Osteoblast (primary cell): ENCODE measurements at regions not wholly inside any gene's neighbourhood (a gene's known extent, or its start where the extent isn't known, plus 50 kb on each side); places are given as distances from the start of the nearest gene placed in this dataset.
"Not testable (repeated sequence)": the region's sequence is repeated elsewhere in the genome, so short reads cannot be mapped to it uniquely, and the experiment has no call there.

Source experiments
- DNase-seq: peaks from one replicate; pipeline ENCODE4 v3.0.0; 2011; ENCODE audit warnings: low spot score, mixed read lengths; ENCODE audit not compliant: insufficient read length; ENCODE audit errors: missing footprints
- H2AFZ ChIP-seq: 2 replicates; pipeline ENCODE4 v1.6.0; 2011; ENCODE audit warnings: mild to moderate bottlenecking, low read length
- H3K27ac ChIP-seq: 2 replicates; pipeline ENCODE4 v1.5.1; 2011; ENCODE audit warnings: mild to moderate bottlenecking, low read depth, low read length, moderate library complexity
- H3K27me3 ChIP-seq: 2 replicates; pipeline ENCODE4 v1.6.0; 2012; ENCODE audit warnings: mild to moderate bottlenecking, control low read depth, inconsistent platforms, low read length, moderate library complexity; ENCODE audit not compliant: insufficient read depth
- H3K36me3 ChIP-seq: 2 replicates; pipeline ENCODE4 v1.5.1; 2011; ENCODE audit warnings: mild to moderate bottlenecking, low read length, control low read depth, moderate library complexity; ENCODE audit not compliant: insufficient read depth
- H3K4me1 ChIP-seq: 2 replicates; pipeline ENCODE4 v1.5.1; 2011; ENCODE audit warnings: mild to moderate bottlenecking, low read length, control low read depth, moderate library complexity; ENCODE audit not compliant: insufficient read depth
- H3K4me2 ChIP-seq: 2 replicates; pipeline ENCODE4 v1.6.0; 2011; ENCODE audit warnings: mild to moderate bottlenecking, low read length; ENCODE audit not compliant: insufficient read depth
- H3K4me3 ChIP-seq: fragments of 200-600 bp; sonication (generic); 3 replicates; pipeline ENCODE4 v1.5.1; 2012; ENCODE audit warnings: mild to moderate bottlenecking, low read length, inconsistent platforms; ENCODE audit not compliant: insufficient read depth
- H3K79me2 ChIP-seq: 2 replicates; pipeline ENCODE4 v1.6.0; 2012; ENCODE audit warnings: mild to moderate bottlenecking, low read length, control low read depth, inconsistent platforms; ENCODE audit not compliant: insufficient read depth
- H3K9me3 ChIP-seq: 2 replicates; pipeline ENCODE4 v1.5.1; 2011; ENCODE audit warnings: low read depth, low read length, control low read depth
- H4K20me1 ChIP-seq: 2 replicates; pipeline ENCODE4 v1.6.0; 2012; ENCODE audit warnings: mild to moderate bottlenecking, low read length, control low read depth; ENCODE audit not compliant: insufficient read depth
- TF ChIP-seq, protein P1 (sequence below): IDR thresholded peaks from 2 replicates; pipeline ENCODE4 v1.5.1; 2011; ENCODE audit warnings: mild to moderate bottlenecking, low read depth, low read length, moderate library complexity; ENCODE audit errors: extremely low read depth

GRCh38 chr9:124174433-124174832, 83.3 kb upstream of the NEK6 start:
- Histone ChIP-seq H4K20me1 (no peaks in the 10 kb centered on the region), H3K4me1 (no peaks in the 10 kb centered on the region), H3K4me3 (no peak overlapping the region), H3K9me3 (no peaks in the 10 kb centered on the region), H3K36me3 (no peaks in the 10 kb centered on the region), H3K27ac (no peak overlapping the region), H3K27me3 (peaks cover 28% of the 10 kb centered on the region), H3K79me2 (no peaks in the 10 kb centered on the region), H2AFZ (no peak overlapping the region), H3K4me2 (no peak overlapping the region)
- no peak for DNase-seq
- TF ChIP-seq, protein P1, sequence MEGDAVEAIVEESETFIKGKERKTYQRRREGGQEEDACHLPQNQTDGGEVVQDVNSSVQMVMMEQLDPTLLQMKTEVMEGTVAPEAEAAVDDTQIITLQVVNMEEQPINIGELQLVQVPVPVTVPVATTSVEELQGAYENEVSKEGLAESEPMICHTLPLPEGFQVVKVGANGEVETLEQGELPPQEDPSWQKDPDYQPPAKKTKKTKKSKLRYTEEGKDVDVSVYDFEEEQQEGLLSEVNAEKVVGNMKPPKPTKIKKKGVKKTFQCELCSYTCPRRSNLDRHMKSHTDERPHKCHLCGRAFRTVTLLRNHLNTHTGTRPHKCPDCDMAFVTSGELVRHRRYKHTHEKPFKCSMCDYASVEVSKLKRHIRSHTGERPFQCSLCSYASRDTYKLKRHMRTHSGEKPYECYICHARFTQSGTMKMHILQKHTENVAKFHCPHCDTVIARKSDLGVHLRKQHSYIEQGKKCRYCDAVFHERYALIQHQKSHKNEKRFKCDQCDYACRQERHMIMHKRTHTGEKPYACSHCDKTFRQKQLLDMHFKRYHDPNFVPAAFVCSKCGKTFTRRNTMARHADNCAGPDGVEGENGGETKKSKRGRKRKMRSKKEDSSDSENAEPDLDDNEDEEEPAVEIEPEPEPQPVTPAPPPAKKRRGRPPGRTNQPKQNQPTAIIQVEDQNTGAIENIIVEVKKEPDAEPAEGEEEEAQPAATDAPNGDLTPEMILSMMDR: no peak

DNA sequence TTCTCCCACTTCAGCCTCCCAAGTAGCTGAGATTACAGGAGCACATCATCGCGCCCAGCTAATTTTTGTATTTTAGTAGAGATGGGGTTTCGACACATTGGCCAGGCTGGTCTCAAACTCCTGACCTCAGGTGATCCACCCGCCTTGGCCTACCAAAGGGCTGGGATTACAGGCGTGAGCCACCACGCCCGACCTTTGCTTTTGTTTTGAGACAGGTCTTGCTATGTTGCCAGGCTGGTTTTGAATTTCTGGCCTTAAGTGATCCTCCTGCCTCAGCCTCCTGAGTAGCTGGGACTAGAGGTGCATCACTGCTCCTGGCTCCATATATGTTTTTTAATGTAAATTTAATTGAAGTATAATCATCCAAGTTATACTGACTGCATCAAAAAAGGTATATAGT, 80.2 kb upstream of the NEK6 start:
- H3K27me3 ChIP-seq: peaks cover 31% of the 10 kb centered on the region
- not testable (repeated sequence) for H3K36me3 ChIP-seq, H3K4me1 ChIP-seq, H3K4me2 ChIP-seq, H4K20me1 ChIP-seq, H3K9me3 ChIP-seq, H2AFZ ChIP-seq, H3K79me2 ChIP-seq, DNase-seq, H3K27ac ChIP-seq, H3K4me3 ChIP-seq

DNA sequence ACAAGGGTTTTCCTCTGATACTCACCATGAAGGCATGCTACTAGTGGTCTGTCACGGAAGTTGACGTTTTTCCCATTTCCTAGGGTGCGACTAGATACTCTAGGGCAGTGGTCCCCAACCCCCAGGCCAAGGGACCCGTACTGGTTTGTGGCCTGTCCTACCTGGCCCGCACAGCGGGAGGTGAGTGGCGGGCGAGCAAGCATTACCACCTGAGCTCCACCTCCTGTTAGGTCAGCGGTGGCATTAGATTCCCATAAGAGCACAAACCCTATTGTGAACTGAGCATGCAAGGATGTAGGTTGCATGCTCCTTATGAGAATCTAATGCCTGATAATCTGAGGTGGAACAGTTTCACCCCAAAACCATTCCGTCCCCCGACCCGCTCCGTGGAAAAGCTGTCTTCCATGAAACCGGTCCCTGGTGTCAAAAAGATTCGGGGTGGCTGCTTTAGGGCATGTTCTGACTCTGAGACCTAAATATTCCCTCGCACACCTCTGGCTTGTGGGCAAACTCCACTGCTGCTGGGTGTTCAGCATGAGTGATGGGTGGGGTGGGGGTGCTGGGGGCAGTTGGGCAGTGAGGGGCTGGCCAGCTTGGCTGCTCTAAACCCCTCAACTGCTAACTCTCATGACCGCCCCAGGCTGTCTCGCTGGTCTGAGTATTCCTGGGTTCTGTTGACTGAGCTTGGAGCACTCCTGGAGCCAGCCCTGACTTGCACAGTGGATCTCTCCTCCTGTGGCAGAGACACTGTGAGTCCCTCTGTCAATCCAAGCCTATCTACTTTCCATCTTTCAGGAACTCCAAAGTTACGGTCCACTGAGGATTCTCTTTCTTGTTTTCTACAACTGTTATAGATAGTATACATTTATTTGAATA, 78.3 kb upstream of the NEK6 start:
- Histone ChIP-seq H3K4me2 (no peak overlapping the region), H3K36me3 (no peaks in the 10 kb centered on the region), H4K20me1 (no peaks in the 10 kb centered on the region), H3K4me1 (no peaks in the 10 kb centered on the region), H3K27ac (no peak overlapping the region), H2AFZ (no peak overlapping the region), H3K4me3 (no peak overlapping the region), H3K79me2 (no peaks in the 10 kb centered on the region), H3K27me3 (peaks cover 33% of the 10 kb centered on the region), H3K9me3 (no peaks in the 10 kb centered on the region)
- DNase-seq: no peak
- TF ChIP-seq, protein P1: no peak

GRCh38 chr9:124180557-124180956, 77.2 kb upstream of the NEK6 start:
- Histone ChIP-seq H2AFZ (no peak overlapping the region), H3K27me3 (peaks cover 33% of the 10 kb centered on the region)
- TF ChIP-seq, protein P1: no peak

More at GRCh38 chr9:124180557-124180956, 77.2 kb upstream of the NEK6 start:
- Histone ChIP-seq H3K4me2 (no peak overlapping the region), H3K27ac (no peak overlapping the region), H3K4me3 (no peak overlapping the region), H3K79me2 (no peaks in the 10 kb centered on the region), H3K9me3 (no peaks in the 10 kb centered on the region), H3K36me3 (no peaks in the 10 kb centered on the region), H3K4me1 (no peaks in the 10 kb centered on the region), H4K20me1 (no peaks in the 10 kb centered on the region)
- no peak for DNase-seq
